Endothelial cell of umbilical vein (primary cell): ENCODE measurements at regions not wholly inside any gene's neighbourhood (a gene's known extent, or its start where the extent isn't known, plus 50 kb on each side); places are given as distances from the start of the nearest gene placed in this dataset.

Source experiments
- BruUV-seq: library from RNA; stranded (reverse); fragments of 400-500 nt; replicated peaks from 2 replicates; lab custom pipeline; 2021; lab: Mats Ljungman, UMichigan
- CTCF ChIA-PET: fragments of 300-600, 350-600 bp; sonication (Branson Sonifier 250); formaldehyde crosslinking; loops from one replicate; lab custom pipeline; 2021; ENCODE audit warnings: antibody characterized with exemption, inconsistent platforms; lab: Charles Lee
- POLR2A ChIA-PET: fragments of 300-600, 350-600 bp; sonication (Branson Sonifier 250); formaldehyde crosslinking; loops from one replicate; lab custom pipeline; 2021; ENCODE audit warnings: antibody characterized with exemption, inconsistent platforms; lab: Charles Lee
- DNase-seq: peaks from one replicate; pipeline ENCODE4 v3.0.0-alpha.2; 2011; ENCODE audit warnings: low read depth, low spot score
- FAIRE-seq: peaks from 2 replicates; lab custom pipeline; 2011; peaks lifted over from hg19 to GRCh38; lab: Jason Lieb, UNC
- H2AFZ ChIP-seq: 2 replicates; pipeline ENCODE4 v1.6.0; 2012; ENCODE audit warnings: low read depth, low read length, control low read depth, inconsistent platforms
- H3K27ac ChIP-seq: 2 replicates; pipeline ENCODE4 v1.5.1; 2011; ENCODE audit warnings: low read depth, mild to moderate bottlenecking, control low read depth, low read length, moderate library complexity; ENCODE audit not compliant: insufficient read depth
- H3K27me3 ChIP-seq, 2 experiments: 2 replicates each; pipeline versions ENCODE4 v1.6.0 to v1.6.1; 2011; ENCODE audit warnings: low read length in 2 of 2, mixed read lengths in 1 of 2; ENCODE audit not compliant: control insufficient read depth in 2 of 2, insufficient read depth in 2 of 2
- H3K36me3 ChIP-seq, 2 experiments: 2 replicates in 1 of 2; 3 replicates in 1 of 2; pipeline ENCODE4 v1.5.1; 2011; ENCODE audit warnings: low read length in 2 of 2, mild to moderate bottlenecking in 1 of 2, moderate library complexity in 1 of 2; ENCODE audit not compliant: control insufficient read depth in 2 of 2, insufficient read depth in 2 of 2; ENCODE audit errors: extremely low read depth in 1 of 2
- H3K4me1 ChIP-seq: 3 replicates; pipeline ENCODE4 v1.5.1; 2011; ENCODE audit warnings: mild to moderate bottlenecking, low read length; ENCODE audit not compliant: control insufficient read depth, insufficient read depth; ENCODE audit errors: extremely low read depth
- H3K4me2 ChIP-seq: 2 replicates; pipeline ENCODE4 v1.6.1; 2011; ENCODE audit warnings: low read length, control low read depth, mixed read lengths; ENCODE audit not compliant: insufficient read depth
- H3K4me3 ChIP-seq, 3 experiments: fragments of 200-600 bp in 1 of 3; sonication (generic), shearing (Covaris generic) in 1 of 3; replicated peaks in 1 of 3; 2 replicates each; pipeline ENCODE4 v1.5.1; 2011 to 2016; ENCODE audit warnings: control low read depth in 3 of 3, low read length in 3 of 3, mild to moderate bottlenecking in 2 of 3, inconsistent platforms in 1 of 3, low read depth in 1 of 3, moderate library complexity in 1 of 3; ENCODE audit not compliant: insufficient read depth in 1 of 3
- H3K79me2 ChIP-seq: 2 replicates; pipeline ENCODE4 v1.6.0; 2012; ENCODE audit warnings: low read length, inconsistent platforms; ENCODE audit not compliant: control insufficient read depth, insufficient read depth
- H3K9ac ChIP-seq: replicated peaks from 2 replicates; pipeline ENCODE3; 2011; ENCODE audit warnings: low read length, control low read depth; ENCODE audit not compliant: insufficient read depth; ENCODE audit errors: extremely low read depth
- H3K9me1 ChIP-seq: replicated peaks from 3 replicates; pipeline ENCODE4 v1.6.0; 2011; ENCODE audit warnings: mild to moderate bottlenecking, low read length; ENCODE audit not compliant: control insufficient read depth, insufficient read depth; ENCODE audit errors: extremely low read depth
- H3K9me3 ChIP-seq: replicated peaks from 2 replicates; pipeline ENCODE4 v1.5.1; 2012; ENCODE audit warnings: low read length, inconsistent platforms; ENCODE audit not compliant: control insufficient read depth, insufficient read depth
- H4K20me1 ChIP-seq: replicated peaks from 2 replicates; pipeline ENCODE3; 2011; ENCODE audit warnings: mild to moderate bottlenecking, low read length; ENCODE audit not compliant: control insufficient read depth, insufficient read depth; ENCODE audit errors: extremely low read depth
- EZH2 ChIP-seq: IDR thresholded peaks from 2 replicates; pipeline ENCODE4 v1.6.1; 2012; ENCODE audit warnings: borderline replicate concordance, low read depth, mild to moderate bottlenecking, moderate library complexity, low read length, inconsistent platforms; ENCODE audit not compliant: severe bottlenecking
- FOS ChIP-seq: IDR thresholded peaks from 2 replicates; pipeline ENCODE4 v1.6.1; 2011; ENCODE audit warnings: mild to moderate bottlenecking, low read length, moderate library complexity, borderline replicate concordance; ENCODE audit not compliant: insufficient read depth
- GATA2 ChIP-seq: IDR thresholded peaks from 2 replicates; pipeline ENCODE4 v1.7.0; 2011; ENCODE audit warnings: low read depth, mild to moderate bottlenecking, moderate library complexity, mixed read lengths, low read length; ENCODE audit not compliant: insufficient read length, insufficient read depth
- JUN ChIP-seq: IDR thresholded peaks from 2 replicates; pipeline ENCODE4 v1.6.1; 2011; ENCODE audit warnings: borderline replicate concordance, low read depth; ENCODE audit not compliant: insufficient read length, insufficient read depth
- MYC ChIP-seq: IDR thresholded peaks from one replicate; pipeline ENCODE4 v1.6.1; 2011; ENCODE audit warnings: mild to moderate bottlenecking, low read depth, low read length
- POLR2A ChIP-seq: IDR thresholded peaks from 2 replicates; pipeline ENCODE4 v1.6.1; 2012; ENCODE audit warnings: low read depth, mild to moderate bottlenecking, control low read depth, low read length
- POLR2AphosphoS5 ChIP-seq: IDR thresholded peaks from 2 replicates; pipeline ENCODE4 v1.6.1; 2012; ENCODE audit warnings: low read depth, mild to moderate bottlenecking, control low read depth, low read length, moderate library complexity; ENCODE audit not compliant: insufficient read depth
- dilution Hi-C: fragments of 300-500 bp; cut with MboI; formaldehyde crosslinking; loops from one replicate; pipeline ENCODE4 v1.15.0; 2019; ENCODE audit warnings: low sequenced_read_pairs; ENCODE audit not compliant: extremely low pct_ligation_motif_present
- intact Hi-C: fragments of 100-400 bp; cut with micrococcal nuclease; formaldehyde crosslinking; loops from one replicate; pipeline ENCODE4 v1.10.0; 2022
- TF ChIP-seq, protein P1 (sequence below), 2 donors: IDR thresholded peaks; 1 replicate in 1 of 2; 2 replicates in 1 of 2; pipeline ENCODE4 v1.5.1; 2011; ENCODE audit warnings: low read length in 2 of 2, mild to moderate bottlenecking in 2 of 2, moderate library complexity in 2 of 2, control low read depth in 1 of 2, inconsistent platforms in 1 of 2, low read depth in 1 of 2; ENCODE audit not compliant: insufficient read depth in 1 of 2; ENCODE audit errors: extremely low read depth in 1 of 2
- TF ChIP-seq, protein P2 (sequence below): IDR thresholded peaks from 2 replicates; pipeline ENCODE4 v1.6.1; 2011; ENCODE audit not compliant: insufficient read depth, insufficient read length

DNA sequence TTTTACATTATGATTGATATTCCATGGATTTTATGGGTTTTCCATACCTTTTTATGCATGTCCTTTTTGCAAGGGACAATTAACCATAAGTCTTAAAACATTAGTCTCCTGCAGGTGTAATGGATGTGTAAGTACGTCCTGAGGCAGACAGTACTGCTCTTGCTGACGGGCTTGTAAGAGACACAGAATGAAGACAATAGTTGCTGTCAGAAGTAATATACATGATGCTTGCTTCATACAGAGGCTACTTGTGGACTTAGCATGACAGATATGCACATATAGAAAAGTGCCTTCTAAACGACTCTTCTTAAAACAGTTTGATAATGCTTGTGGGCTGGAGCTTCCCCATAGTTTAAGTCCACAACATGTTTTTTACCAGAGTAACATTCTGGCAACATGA lies 182.7 kb downstream of the SPATA31D1 start:
- no peak overlapping the region for H2AFZ ChIP-seq
- TF ChIP-seq POLR2AphosphoS5 (no peak), FOS (no peak), POLR2A (no peak)
- intact Hi-C loops (no loop called here), dilution Hi-C loops (no loop called here)
- ChIA-PET CTCF (no interaction called here), POLR2A (no interaction called here)
- FAIRE-seq (no peak), DNase-seq (no peak)
- no peaks in the 10 kb centered on the region for H4K20me1 ChIP-seq
- H3K4me2 ChIP-seq, result no peak overlapping the region
- H3K36me3 ChIP-seq, result no peaks in the 10 kb centered on the region
- H3K9ac ChIP-seq, result no peak overlapping the region
- no peaks in the 10 kb centered on the region for H3K79me2 ChIP-seq
- no peak overlapping the region for H3K4me3 ChIP-seq
- no TSS peak for BruUV-seq
- H3K27me3 ChIP-seq, result no peaks in the 10 kb centered on the region
- H3K9me3 ChIP-seq, result no peaks in the 10 kb centered on the region
- no peak overlapping the region for H3K27ac ChIP-seq
- H3K9me1 ChIP-seq, result no peaks in the 10 kb centered on the region
- no peaks in the 10 kb centered on the region for H3K4me1 ChIP-seq

- Histone ChIP-seq H3K36me3 (no peaks in the 10 kb centered on the region), H2AFZ (no peak overlapping the region), H3K27ac (no peak overlapping the region), H3K9ac (no peak overlapping the region), H3K27me3 (no peaks in the 10 kb centered on the region), H3K4me1 (no peaks in the 10 kb centered on the region), H3K79me2 (no peaks in the 10 kb centered on the region), H3K9me1 (no peaks in the 10 kb centered on the region), H3K4me3 (no peak overlapping the region), H3K4me2 (no peak overlapping the region), H4K20me1 (no peaks in the 10 kb centered on the region), H3K9me3 (no peaks in the 10 kb centered on the region)
- ChIA-PET CTCF (no interaction called here), POLR2A (no interaction called here)
- TF ChIP-seq JUN, result no peak
- no peak for TF ChIP-seq GATA2
- TF ChIP-seq FOS, result no peak
- no peak for TF ChIP-seq MYC
- TF ChIP-seq, protein P1, sequence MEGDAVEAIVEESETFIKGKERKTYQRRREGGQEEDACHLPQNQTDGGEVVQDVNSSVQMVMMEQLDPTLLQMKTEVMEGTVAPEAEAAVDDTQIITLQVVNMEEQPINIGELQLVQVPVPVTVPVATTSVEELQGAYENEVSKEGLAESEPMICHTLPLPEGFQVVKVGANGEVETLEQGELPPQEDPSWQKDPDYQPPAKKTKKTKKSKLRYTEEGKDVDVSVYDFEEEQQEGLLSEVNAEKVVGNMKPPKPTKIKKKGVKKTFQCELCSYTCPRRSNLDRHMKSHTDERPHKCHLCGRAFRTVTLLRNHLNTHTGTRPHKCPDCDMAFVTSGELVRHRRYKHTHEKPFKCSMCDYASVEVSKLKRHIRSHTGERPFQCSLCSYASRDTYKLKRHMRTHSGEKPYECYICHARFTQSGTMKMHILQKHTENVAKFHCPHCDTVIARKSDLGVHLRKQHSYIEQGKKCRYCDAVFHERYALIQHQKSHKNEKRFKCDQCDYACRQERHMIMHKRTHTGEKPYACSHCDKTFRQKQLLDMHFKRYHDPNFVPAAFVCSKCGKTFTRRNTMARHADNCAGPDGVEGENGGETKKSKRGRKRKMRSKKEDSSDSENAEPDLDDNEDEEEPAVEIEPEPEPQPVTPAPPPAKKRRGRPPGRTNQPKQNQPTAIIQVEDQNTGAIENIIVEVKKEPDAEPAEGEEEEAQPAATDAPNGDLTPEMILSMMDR (IDR thresholded peaks at IDR 0.05; ENCODE audit: extremely low read depth in 1 of 2, insufficient read depth in 1 of 2, low read depth in 1 of 2, low read length in 2 of 2), result no peak
- no peak for TF ChIP-seq POLR2A
- no peak for TF ChIP-seq EZH2
- TF ChIP-seq, protein P2, sequence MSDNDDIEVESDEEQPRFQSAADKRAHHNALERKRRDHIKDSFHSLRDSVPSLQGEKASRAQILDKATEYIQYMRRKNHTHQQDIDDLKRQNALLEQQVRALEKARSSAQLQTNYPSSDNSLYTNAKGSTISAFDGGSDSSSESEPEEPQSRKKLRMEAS, result no peak
- no peak for TF ChIP-seq POLR2AphosphoS5
- BruUV-seq, result no TSS peak
- intact Hi-C loops, result no loop called here
- dilution Hi-C loops, result no loop called here
- FAIRE-seq (no peak), DNase-seq (no peak)
Measured at GRCh38 chr9:82180711-82181110, 192.1 kb downstream of the SPATA31D1 start.
